GM12865 (cell line): ENCODE measurements at regions not wholly inside any gene's neighbourhood (a gene's known extent, or its start where the extent isn't known, plus 50 kb on each side); places are given as distances from the start of the nearest gene placed in this dataset.

Source experiments
- DNase-seq: peaks from one replicate; pipeline ENCODE4 v3.0.0; 2010; ENCODE audit warnings: low read depth
- H3K4me3 ChIP-seq: 2 replicates; pipeline ENCODE4 v1.5.1; 2011; ENCODE audit warnings: mild to moderate bottlenecking, low read depth, low read length, control low read depth
- TF ChIP-seq, protein P1 (sequence below): IDR thresholded peaks from 2 replicates; pipeline ENCODE4 v1.5.1; 2011; ENCODE audit warnings: low read length, control low read depth, low read depth, inconsistent platforms; ENCODE audit not compliant: insufficient read depth; ENCODE audit errors: missing control alignments

DNA sequence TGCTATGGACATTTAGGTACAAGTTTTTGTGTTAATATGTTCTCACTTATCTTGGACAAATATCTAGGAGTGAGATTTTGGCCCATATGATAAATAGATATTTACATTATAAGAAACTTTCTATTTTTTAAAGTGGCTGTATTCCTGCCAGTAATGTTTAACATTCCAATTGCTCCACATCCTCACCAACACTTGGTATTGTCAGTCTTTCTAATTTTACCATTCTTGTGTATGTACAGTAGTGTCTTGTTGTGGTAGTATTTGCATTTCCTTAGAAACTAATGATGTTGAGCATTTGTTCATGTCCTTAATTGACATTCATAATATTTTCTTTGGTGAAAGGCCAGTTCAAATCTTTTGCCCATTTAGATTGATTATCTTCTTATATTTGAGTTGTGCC lies 171.4 kb upstream of the TSHZ3 start:
- no peak for DNase-seq
- H3K4me3 ChIP-seq = no peak overlapping the region
- TF ChIP-seq, protein P1, sequence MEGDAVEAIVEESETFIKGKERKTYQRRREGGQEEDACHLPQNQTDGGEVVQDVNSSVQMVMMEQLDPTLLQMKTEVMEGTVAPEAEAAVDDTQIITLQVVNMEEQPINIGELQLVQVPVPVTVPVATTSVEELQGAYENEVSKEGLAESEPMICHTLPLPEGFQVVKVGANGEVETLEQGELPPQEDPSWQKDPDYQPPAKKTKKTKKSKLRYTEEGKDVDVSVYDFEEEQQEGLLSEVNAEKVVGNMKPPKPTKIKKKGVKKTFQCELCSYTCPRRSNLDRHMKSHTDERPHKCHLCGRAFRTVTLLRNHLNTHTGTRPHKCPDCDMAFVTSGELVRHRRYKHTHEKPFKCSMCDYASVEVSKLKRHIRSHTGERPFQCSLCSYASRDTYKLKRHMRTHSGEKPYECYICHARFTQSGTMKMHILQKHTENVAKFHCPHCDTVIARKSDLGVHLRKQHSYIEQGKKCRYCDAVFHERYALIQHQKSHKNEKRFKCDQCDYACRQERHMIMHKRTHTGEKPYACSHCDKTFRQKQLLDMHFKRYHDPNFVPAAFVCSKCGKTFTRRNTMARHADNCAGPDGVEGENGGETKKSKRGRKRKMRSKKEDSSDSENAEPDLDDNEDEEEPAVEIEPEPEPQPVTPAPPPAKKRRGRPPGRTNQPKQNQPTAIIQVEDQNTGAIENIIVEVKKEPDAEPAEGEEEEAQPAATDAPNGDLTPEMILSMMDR = no peak

DNA sequence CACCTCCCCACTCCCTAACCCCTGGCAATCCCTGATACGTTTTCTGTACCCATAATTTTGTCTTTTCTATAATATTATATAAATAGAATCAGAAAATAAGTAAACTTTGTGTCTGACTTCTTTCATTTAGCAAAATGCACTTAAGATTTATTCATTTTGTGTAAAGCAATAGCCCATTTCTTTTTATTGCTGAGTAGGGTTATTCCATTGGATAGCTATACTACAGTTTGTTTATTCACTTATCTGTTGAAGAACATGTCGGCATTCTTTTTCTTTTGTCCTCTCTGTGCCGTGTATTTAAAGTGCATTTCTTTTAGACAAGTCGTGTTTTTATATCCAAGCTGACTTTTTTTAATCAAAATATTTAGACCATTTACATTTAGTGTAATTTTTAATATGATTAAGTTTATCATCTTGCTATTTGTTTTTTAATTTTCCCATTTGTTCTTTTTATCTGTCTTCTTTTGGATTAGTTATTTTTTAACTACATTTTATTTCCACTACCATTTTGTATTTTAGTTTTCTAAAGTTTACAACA lies 176.4 kb upstream of the TSHZ3 start:
- no peak overlapping the region for H3K4me3 ChIP-seq
- TF ChIP-seq, protein P1 = no peak
- no peak for DNase-seq

DNA sequence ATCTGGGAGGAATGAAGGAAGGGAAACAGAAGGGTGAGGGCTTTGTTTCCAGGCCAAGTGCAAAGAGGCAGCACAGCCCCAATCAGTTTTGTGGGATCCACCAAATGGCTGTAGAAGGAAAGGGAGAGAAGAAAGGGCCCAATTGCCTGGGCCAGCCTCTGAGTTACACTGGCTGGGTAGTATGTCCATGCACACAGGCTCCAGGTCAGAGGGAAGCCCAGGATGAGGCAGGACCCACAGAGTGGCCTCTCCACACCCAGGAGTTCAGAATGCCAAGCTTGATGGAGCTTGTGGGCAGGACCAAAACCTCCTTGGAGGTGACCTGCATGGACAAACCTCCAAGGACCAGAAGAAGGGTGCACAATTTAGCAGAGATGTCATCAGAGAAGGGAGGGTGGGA lies 178.2 kb upstream of the TSHZ3 start:
- no peak overlapping the region for H3K4me3 ChIP-seq
- TF ChIP-seq, protein P1 = no peak
- no peak for DNase-seq

DNA sequence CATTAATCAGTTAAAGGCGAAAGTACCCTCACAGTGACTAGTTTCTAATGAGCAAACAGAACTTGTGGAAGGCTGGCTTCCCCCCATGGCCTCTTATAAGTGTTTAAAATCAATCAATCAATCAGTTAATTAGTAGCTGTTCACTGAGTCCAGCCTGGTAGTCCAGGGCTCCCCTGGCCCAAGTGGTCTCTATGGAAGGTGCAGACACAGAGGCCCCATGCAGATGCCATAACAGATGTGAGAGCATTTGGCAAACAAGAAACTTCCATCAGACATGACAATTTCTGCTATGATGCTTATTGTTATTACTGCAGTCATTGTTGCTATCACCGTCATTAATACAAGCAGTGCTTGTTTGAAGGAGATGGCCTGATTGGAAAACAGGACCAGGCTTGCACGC lies 179.0 kb upstream of the TSHZ3 start:
- no peak for DNase-seq
- TF ChIP-seq, protein P1 = no peak
- H3K4me3 ChIP-seq = no peak overlapping the region

DNA sequence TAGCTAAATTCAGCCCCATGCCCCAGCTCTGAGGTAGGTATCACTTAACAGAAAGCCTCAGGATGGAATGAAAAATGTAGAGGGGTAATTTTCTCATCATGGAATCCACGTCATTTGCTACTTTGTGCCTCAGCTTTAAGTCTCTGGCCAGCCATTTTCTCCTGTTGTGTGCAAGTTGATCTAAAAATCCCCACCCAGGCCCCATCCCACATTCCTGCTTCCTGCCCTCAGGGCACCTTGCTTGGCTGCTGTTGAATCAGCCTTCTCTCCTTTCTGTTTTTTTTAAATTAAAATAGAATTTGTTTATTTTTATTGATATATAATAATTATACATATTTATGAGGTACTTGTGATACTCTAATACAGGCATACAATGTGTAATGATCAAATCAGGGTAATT lies 179.9 kb upstream of the TSHZ3 start:
- DNase-seq = no peak
- no peak overlapping the region for H3K4me3 ChIP-seq
- TF ChIP-seq, protein P1 = no peak

DNA sequence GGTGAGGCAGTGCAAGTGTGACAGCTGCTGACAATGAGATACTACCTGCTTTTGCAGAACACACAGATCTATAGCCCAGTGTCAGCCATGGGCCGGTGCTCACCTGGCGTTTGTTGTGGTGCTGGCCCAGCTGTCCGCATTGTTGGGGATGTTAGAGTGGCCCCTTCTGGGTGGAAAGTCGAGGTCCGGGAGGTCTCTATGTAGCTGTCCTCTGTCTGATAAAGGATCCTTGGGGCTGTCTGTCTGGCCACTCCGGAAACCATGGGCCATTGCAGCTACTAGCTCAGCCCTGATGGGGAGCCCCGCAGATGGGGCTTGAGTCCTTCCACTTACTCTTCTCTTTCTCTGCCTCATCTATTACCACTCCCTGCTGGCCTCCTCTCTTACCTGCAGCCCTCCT lies 181.5 kb upstream of the TSHZ3 start:
- DNase-seq = no peak
- no peak overlapping the region for H3K4me3 ChIP-seq
- TF ChIP-seq, protein P1 = no peak

DNA sequence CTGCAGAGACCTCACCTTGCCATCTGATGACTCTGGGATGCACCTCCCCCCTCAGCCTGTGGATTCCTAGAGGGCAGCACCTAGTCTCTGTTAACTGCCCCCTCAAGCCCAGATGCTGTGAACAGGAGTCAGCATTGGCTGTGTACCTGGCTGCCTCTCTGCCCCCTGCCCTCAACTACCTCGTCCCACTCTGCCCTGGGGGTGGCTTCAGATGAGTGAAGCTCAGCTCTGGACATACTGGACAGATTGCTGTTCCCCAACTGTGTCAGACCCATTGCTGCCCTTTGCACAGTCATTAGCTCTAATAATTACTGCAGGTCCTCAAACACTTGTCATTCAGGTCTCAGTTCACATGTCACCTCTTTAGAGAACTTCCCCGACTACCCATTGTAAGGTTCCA lies 182.1 kb upstream of the TSHZ3 start:
- no peak for DNase-seq
- TF ChIP-seq, protein P1 = no peak
- no peak overlapping the region for H3K4me3 ChIP-seq
